SU-DHL-6 (cell line): ENCODE measurements at regions not wholly inside any gene's neighbourhood (a gene's known extent, or its start where the extent isn't known, plus 50 kb on each side); places are given as distances from the start of the nearest gene placed in this dataset.

Experiments
- H2AFZ ChIP-seq: fragments of 200-600 bp; sonication (generic); 2 replicates; pipeline ENCODE4 v1.6.1; 2014; ENCODE audit warnings: low read depth, mild to moderate bottlenecking, moderate library complexity, mixed read lengths, antibody characterized with exemption, low read length; ENCODE audit not compliant: severe bottlenecking
- H3F3A ChIP-seq: fragments of 200-600 bp; shearing (Covaris generic); 2 replicates; pipeline ENCODE4 v1.6.0; 2016; ENCODE audit warnings: antibody characterized with exemption, mild to moderate bottlenecking; ENCODE audit not compliant: insufficient read depth
- H3K27ac ChIP-seq: fragments of 200-600 bp; sonication (generic); 2 replicates; pipeline ENCODE4 v1.5.1; 2016; ENCODE audit warnings: low read depth, mild to moderate bottlenecking, low read length, moderate library complexity, mixed read lengths
- H3K27me3 ChIP-seq: fragments of 200-600 bp; sonication (generic), shearing (Covaris generic); 2 replicates; pipeline ENCODE4 v1.6.0; 2014; ENCODE audit warnings: mild to moderate bottlenecking, low read length
- H3K36me3 ChIP-seq: fragments of 200-600 bp; sonication (generic); 2 replicates; pipeline ENCODE4 v1.6.1; 2014; ENCODE audit warnings: mild to moderate bottlenecking, low read length, mixed read lengths
- H3K4me2 ChIP-seq: fragments of 300-600, 200-600 bp; shearing (Covaris generic), sonication (generic); 2 replicates; pipeline ENCODE4 v1.6.0; 2014; ENCODE audit warnings: low read length, low read depth, mild to moderate bottlenecking; ENCODE audit not compliant: poor library complexity, severe bottlenecking
- H3K4me3 ChIP-seq: fragments of 200-600 bp; sonication (generic); 2 replicates; pipeline ENCODE4 v1.5.1; 2014; ENCODE audit warnings: antibody characterized with exemption, low read length, mild to moderate bottlenecking, mixed read lengths; ENCODE audit not compliant: insufficient read depth, poor library complexity, severe bottlenecking
- H3K79me2 ChIP-seq: fragments of 200-600 bp; sonication (generic); 2 replicates; pipeline ENCODE4 v1.6.1; 2014; ENCODE audit warnings: mild to moderate bottlenecking, low read length, moderate library complexity; ENCODE audit not compliant: insufficient read depth
- H3K9ac ChIP-seq: fragments of 200-600 bp; sonication (generic); 2 replicates; pipeline ENCODE4 v1.7.0; 2014; ENCODE audit warnings: mild to moderate bottlenecking, low read length
- H3K9me2 ChIP-seq: fragments of 200-600 bp; sonication (generic); replicated peaks from 2 replicates; pipeline ENCODE4 v1.6.1; 2014; ENCODE audit warnings: low read length; ENCODE audit not compliant: insufficient read depth
- H3K9me3 ChIP-seq: fragments of 200-600 bp; sonication (generic); 2 replicates; pipeline ENCODE4 v1.6.1; 2014; ENCODE audit warnings: low read length, mixed read lengths; ENCODE audit not compliant: insufficient read depth
- H4K20me1 ChIP-seq: fragments of 200-600 bp; sonication (generic); 2 replicates; pipeline ENCODE4 v1.6.1; 2014; ENCODE audit warnings: low read depth, mild to moderate bottlenecking, antibody characterized with exemption, low read length, moderate library complexity, mixed read lengths
- EZH2phosphoT487 ChIP-seq: fragments of 200-600 bp; sonication (generic), shearing (Covaris generic); conservative IDR thresholded peaks from 2 replicates; pipeline ENCODE4 v1.6.1; 2018; ENCODE audit warnings: mild to moderate bottlenecking, antibody characterized with exemption, low read length, moderate library complexity, mixed read lengths
- TF ChIP-seq, protein P1 (sequence below): fragments of 200-600 bp; sonication (generic); IDR thresholded peaks from one replicate; pipeline ENCODE4 v1.5.1; 2017; ENCODE audit warnings: antibody characterized with exemption, mild to moderate bottlenecking, low read length, moderate library complexity; ENCODE audit not compliant: insufficient read depth, poor library complexity, severe bottlenecking

DNA sequence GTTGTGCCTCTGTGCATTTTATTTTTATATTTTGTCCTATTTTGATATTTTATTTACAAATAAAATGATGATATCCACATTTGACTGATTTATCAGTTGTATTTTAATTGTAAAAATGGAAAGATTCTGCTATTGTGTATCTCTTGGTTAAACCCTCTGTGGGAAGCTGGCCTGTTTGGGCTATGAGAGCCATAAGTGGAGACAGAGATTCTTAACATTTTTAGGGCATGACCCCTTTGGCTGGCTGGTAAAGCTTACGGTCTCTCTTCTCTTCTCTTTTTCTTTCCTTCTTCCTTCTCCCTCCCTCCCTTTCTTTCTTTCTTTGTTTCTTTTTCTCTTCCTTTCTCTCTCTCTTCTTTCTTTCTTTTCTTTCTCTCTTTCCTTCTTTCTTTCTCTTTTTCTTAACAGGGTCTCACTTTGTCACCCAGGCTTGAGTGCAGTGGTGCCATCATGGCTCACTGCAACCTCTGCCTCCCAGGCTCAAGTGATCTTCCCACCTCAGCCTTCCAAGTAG lies 172.3 kb upstream of the CDYL start:
- Histone ChIP-seq H2AFZ (no peak overlapping the region), H3K4me3 (no peak overlapping the region), H3K9ac (no peak overlapping the region), H3F3A (no peaks in the 10 kb centered on the region), H3K36me3 (no peaks in the 10 kb centered on the region), H3K79me2 (no peaks in the 10 kb centered on the region), H3K27me3 (no peaks in the 10 kb centered on the region), H4K20me1 (no peaks in the 10 kb centered on the region), H3K9me2 (no peaks in the 10 kb centered on the region), H3K27ac (no peak overlapping the region), H3K4me2 (no peak overlapping the region), H3K9me3 (no peaks in the 10 kb centered on the region)
- TF ChIP-seq EZH2phosphoT487 = no peak
- TF ChIP-seq, protein P1, sequence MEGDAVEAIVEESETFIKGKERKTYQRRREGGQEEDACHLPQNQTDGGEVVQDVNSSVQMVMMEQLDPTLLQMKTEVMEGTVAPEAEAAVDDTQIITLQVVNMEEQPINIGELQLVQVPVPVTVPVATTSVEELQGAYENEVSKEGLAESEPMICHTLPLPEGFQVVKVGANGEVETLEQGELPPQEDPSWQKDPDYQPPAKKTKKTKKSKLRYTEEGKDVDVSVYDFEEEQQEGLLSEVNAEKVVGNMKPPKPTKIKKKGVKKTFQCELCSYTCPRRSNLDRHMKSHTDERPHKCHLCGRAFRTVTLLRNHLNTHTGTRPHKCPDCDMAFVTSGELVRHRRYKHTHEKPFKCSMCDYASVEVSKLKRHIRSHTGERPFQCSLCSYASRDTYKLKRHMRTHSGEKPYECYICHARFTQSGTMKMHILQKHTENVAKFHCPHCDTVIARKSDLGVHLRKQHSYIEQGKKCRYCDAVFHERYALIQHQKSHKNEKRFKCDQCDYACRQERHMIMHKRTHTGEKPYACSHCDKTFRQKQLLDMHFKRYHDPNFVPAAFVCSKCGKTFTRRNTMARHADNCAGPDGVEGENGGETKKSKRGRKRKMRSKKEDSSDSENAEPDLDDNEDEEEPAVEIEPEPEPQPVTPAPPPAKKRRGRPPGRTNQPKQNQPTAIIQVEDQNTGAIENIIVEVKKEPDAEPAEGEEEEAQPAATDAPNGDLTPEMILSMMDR = no peak

GRCh38 chr6:4603291-4603690 lies 172.9 kb upstream of the CDYL start:
- H3K79me2 ChIP-seq = no peaks in the 10 kb centered on the region
- no peak overlapping the region for H3K4me2 ChIP-seq
- no peaks in the 10 kb centered on the region for H3K36me3 ChIP-seq
- TF ChIP-seq, protein P1 = no peak
- TF ChIP-seq EZH2phosphoT487 = no peak
- H2AFZ ChIP-seq = no peak overlapping the region
- H3K27ac ChIP-seq = no peak overlapping the region
- H3K27me3 ChIP-seq = no peaks in the 10 kb centered on the region
- no peak overlapping the region for H3K9ac ChIP-seq
- no peaks in the 10 kb centered on the region for H3K9me2 ChIP-seq
- no peak overlapping the region for H3K4me3 ChIP-seq
- no peaks in the 10 kb centered on the region for H4K20me1 ChIP-seq
- H3F3A ChIP-seq = no peaks in the 10 kb centered on the region
- H3K9me3 ChIP-seq = no peaks in the 10 kb centered on the region

GRCh38 chr6:4599924-4600323 lies 176.3 kb upstream of the CDYL start:
- Histone ChIP-seq H3K9ac (no peak overlapping the region), H3K79me2 (no peaks in the 10 kb centered on the region), H3K9me3 (no peaks in the 10 kb centered on the region), H3F3A (no peaks in the 10 kb centered on the region), H4K20me1 (no peaks in the 10 kb centered on the region), H3K4me2 (no peak overlapping the region), H3K9me2 (no peaks in the 10 kb centered on the region), H3K36me3 (no peaks in the 10 kb centered on the region), H3K27ac (no peak overlapping the region), H3K4me3 (no peak overlapping the region), H2AFZ (no peak overlapping the region), H3K27me3 (no peaks in the 10 kb centered on the region)
- no peak for TF ChIP-seq EZH2phosphoT487
- TF ChIP-seq, protein P1 = no peak
